ENCODE measurements at regions not wholly inside any gene's neighbourhood (a gene's known extent, or its start where the extent isn't known, plus 50 kb on each side); places are given as distances from the start of the nearest gene placed in this dataset.

- H3K4me3 ChIP-seq (replicated peaks in 1 of 2; ENCODE audit: low read depth in 2 of 2, low read length in 2 of 2) = no peak overlapping the region
- no peak for TF ChIP-seq CTCF (IDR thresholded peaks at IDR 0.05; ENCODE audit: low read depth, low read length)
- no peak for DNase-seq (ENCODE audit: low read depth in 2 of 2)
Observed at GRCh38 chr18:39380866-39381265, 1815.3 kb upstream of the CELF4 start.

GRCh38 chr18:39380186-39380725 is 1814.7 kb upstream of the CELF4 start:
- TF ChIP-seq CTCF (IDR thresholded peaks at IDR 0.05; ENCODE audit: low read depth, low read length) = no peak
- DNase-seq (ENCODE audit: low read depth in 2 of 2) = no peak
- no peak overlapping the region for H3K4me3 ChIP-seq (replicated peaks in 1 of 2; ENCODE audit: low read depth in 2 of 2, low read length in 2 of 2)

DNA sequence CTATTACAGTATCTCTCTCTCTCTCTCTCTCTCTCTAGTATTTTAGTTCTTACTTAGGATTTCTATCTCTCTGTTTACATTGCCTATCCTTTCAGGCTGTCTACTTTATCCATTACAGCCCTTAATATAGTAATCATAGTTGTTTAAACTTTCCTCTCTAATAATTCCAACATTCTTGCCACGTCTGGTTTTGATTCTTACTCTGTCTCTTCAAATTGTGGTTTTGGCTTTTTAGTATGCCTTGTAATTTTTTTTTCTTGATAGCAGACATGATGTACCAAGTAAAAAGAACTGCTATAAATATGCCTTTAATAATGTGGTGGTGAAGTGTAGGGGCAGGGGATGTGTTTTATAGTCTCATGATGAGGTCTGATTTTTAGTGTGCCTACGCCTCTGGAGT is 1809.5 kb upstream of the CELF4 start:
- DNase-seq (ENCODE audit: low read depth in 2 of 2) = no peak
- no peak for TF ChIP-seq CTCF (IDR thresholded peaks at IDR 0.05; ENCODE audit: low read depth, low read length)
- no peak overlapping the region for H3K4me3 ChIP-seq (replicated peaks in 1 of 2; ENCODE audit: low read depth in 2 of 2, low read length in 2 of 2)

DNA sequence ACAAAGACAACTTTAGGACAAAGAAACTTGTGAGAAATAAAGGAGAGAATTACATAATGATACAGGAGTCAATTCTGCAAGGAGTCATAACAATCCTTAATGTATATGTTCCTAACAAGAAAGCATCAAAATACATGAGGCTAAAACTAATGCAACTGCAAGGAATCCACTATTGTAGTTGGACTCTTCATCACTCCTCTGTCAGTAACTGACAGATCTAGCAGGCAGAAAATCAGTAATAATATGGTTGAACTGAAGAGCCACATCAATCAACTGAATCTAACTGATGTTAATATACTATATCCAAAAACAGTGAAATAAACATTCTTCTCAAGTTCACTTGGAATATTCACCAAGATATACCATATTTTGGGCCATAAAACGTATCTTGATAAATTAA is 1806.4 kb upstream of the CELF4 start:
- no peak for TF ChIP-seq CTCF (IDR thresholded peaks at IDR 0.05; ENCODE audit: low read depth, low read length)
- no peak for DNase-seq (ENCODE audit: low read depth in 2 of 2)
- no peak overlapping the region for H3K4me3 ChIP-seq (replicated peaks in 1 of 2; ENCODE audit: low read depth in 2 of 2, low read length in 2 of 2)

GRCh38 chr18:39366656-39367055 is 1801.1 kb upstream of the CELF4 start:
- no peak for DNase-seq (ENCODE audit: low read depth in 2 of 2)
- H3K4me3 ChIP-seq (replicated peaks in 1 of 2; ENCODE audit: low read depth in 2 of 2, low read length in 2 of 2) = no peak overlapping the region
- TF ChIP-seq CTCF (IDR thresholded peaks at IDR 0.05; ENCODE audit: low read depth, low read length) = no peak

GRCh38 chr18:39365836-39366485 is 1800.4 kb upstream of the CELF4 start:
- DNase-seq (ENCODE audit: low read depth in 2 of 2) = no peak
- H3K4me3 ChIP-seq (replicated peaks in 1 of 2; ENCODE audit: low read depth in 2 of 2, low read length in 2 of 2) = no peak overlapping the region
- TF ChIP-seq CTCF (IDR thresholded peaks at IDR 0.05; ENCODE audit: low read depth, low read length) = no peak

DNA sequence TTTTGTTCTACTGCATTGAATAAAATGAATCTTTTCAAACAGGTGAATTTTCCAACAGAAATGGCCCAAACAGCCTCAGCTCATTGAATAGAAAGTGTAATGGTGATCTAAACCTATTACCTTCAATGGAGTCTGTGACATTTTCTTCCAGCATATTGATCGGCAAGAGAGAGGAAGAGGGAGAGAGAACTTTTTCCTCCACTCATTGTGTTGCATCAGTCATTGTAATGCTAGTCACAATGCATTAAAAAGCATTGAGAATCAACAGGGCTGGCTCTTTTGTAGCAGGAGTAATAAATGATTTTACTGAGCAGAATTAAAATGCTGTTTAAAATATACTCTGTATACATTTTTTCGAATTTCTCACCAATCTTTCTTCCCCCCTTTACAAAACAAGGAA is 1794.5 kb upstream of the CELF4 start:
- DNase-seq (ENCODE audit: low read depth in 2 of 2) = no peak

More for the DNA sequence above, 1794.5 kb upstream of the CELF4 start:
- TF ChIP-seq CTCF (IDR thresholded peaks at IDR 0.05; ENCODE audit: low read depth, low read length) = no peak
- H3K4me3 ChIP-seq (replicated peaks in 1 of 2; ENCODE audit: low read depth in 2 of 2, low read length in 2 of 2) = no peak overlapping the region
